ENCODE measurements at regions not wholly inside any gene's neighbourhood (a gene's known extent, or its start where the extent isn't known, plus 50 kb on each side); places are given as distances from the start of the nearest gene placed in this dataset.
"Not testable (repeated sequence)": the region's sequence is repeated elsewhere in the genome, so short reads cannot be mapped to it uniquely, and the experiment has no call there.

- Histone ChIP-seq H3K4me2 (ENCODE audit: low read length) (no peak overlapping the region), H3K4me3 (ENCODE audit: low read length) (no peak overlapping the region), H3K9ac (ENCODE audit: low read depth, low read length) (no peak overlapping the region), H3K27me3 (ENCODE audit: control insufficient read depth, insufficient read depth, low read length) (no peaks in the 10 kb centered on the region), H3K36me3 (ENCODE audit: insufficient read depth, low read length) (no peaks in the 10 kb centered on the region), H3K4me1 (ENCODE audit: control insufficient read depth, insufficient read depth, low read length) (peaks cover 33% of the 10 kb centered on the region), H3K9me3 (replicated peaks; ENCODE audit: low read length) (no peaks in the 10 kb centered on the region)
Measured at GRCh38 chr21:28418726-28419514, 573.8 kb downstream of the LTN1 start.

- Histone ChIP-seq H3K4me3 (ENCODE audit: low read length) (no peak overlapping the region), H3K9me3 (replicated peaks; ENCODE audit: low read length) (no peaks in the 10 kb centered on the region), H3K36me3 (ENCODE audit: insufficient read depth, low read length) (no peaks in the 10 kb centered on the region), H3K27me3 (ENCODE audit: control insufficient read depth, insufficient read depth, low read length) (no peaks in the 10 kb centered on the region), H3K9ac (ENCODE audit: low read depth, low read length) (no peak overlapping the region), H3K4me1 (ENCODE audit: control insufficient read depth, insufficient read depth, low read length) (no peaks in the 10 kb centered on the region), H3K4me2 (ENCODE audit: low read length) (no peak overlapping the region)
Measured at GRCh38 chr21:28410256-28410655, 582.4 kb downstream of the LTN1 start.

- Histone ChIP-seq H3K4me1 (ENCODE audit: control insufficient read depth, insufficient read depth, low read length) (peaks cover 3% of the 10 kb centered on the region), H3K27me3 (ENCODE audit: control insufficient read depth, insufficient read depth, low read length) (no peaks in the 10 kb centered on the region), H3K36me3 (ENCODE audit: insufficient read depth, low read length) (no peaks in the 10 kb centered on the region), H3K9me3 (replicated peaks; ENCODE audit: low read length) (peaks cover 3% of the 10 kb centered on the region), H3K9ac (ENCODE audit: low read depth, low read length) (no peak overlapping the region), H3K4me2 (ENCODE audit: low read length) (no peak overlapping the region), H3K4me3 (ENCODE audit: low read length) (no peak overlapping the region)
Measured at GRCh38 chr21:28402616-28402989, 590.1 kb downstream of the LTN1 start.

GRCh38 chr21:28397040-28397439 lies 595.6 kb downstream of the LTN1 start:
- H3K4me2 ChIP-seq (ENCODE audit: low read length) = no peak overlapping the region
- H3K9me3 ChIP-seq (replicated peaks; ENCODE audit: low read length) = peaks cover 3% of the 10 kb centered on the region
- H3K9ac ChIP-seq (ENCODE audit: low read depth, low read length) = no peak overlapping the region
- H3K27me3 ChIP-seq (ENCODE audit: control insufficient read depth, insufficient read depth, low read length) = no peaks in the 10 kb centered on the region
- no peaks in the 10 kb centered on the region for H3K4me1 ChIP-seq (ENCODE audit: control insufficient read depth, insufficient read depth, low read length)
- no peaks in the 10 kb centered on the region for H3K36me3 ChIP-seq (ENCODE audit: insufficient read depth, low read length)
- no peak overlapping the region for H3K4me3 ChIP-seq (ENCODE audit: low read length)

GRCh38 chr21:28396421-28396820 lies 596.3 kb downstream of the LTN1 start:
- Histone ChIP-seq H3K27me3 (ENCODE audit: control insufficient read depth, insufficient read depth, low read length) (no peaks in the 10 kb centered on the region), H3K4me3 (ENCODE audit: low read length) (no peak overlapping the region), H3K4me1 (ENCODE audit: control insufficient read depth, insufficient read depth, low read length) (no peaks in the 10 kb centered on the region), H3K4me2 (ENCODE audit: low read length) (no peak overlapping the region), H3K36me3 (ENCODE audit: insufficient read depth, low read length) (no peaks in the 10 kb centered on the region), H3K9me3 (replicated peaks; ENCODE audit: low read length) (peaks cover 3% of the 10 kb centered on the region), H3K9ac (ENCODE audit: low read depth, low read length) (no peak overlapping the region)

GRCh38 chr21:28393279-28393678 lies 599.4 kb downstream of the LTN1 start:
- Histone ChIP-seq H3K4me3 (ENCODE audit: low read length) (no peak overlapping the region), H3K9me3 (replicated peaks; ENCODE audit: low read length) (no peaks in the 10 kb centered on the region), H3K27me3 (ENCODE audit: control insufficient read depth, insufficient read depth, low read length) (no peaks in the 10 kb centered on the region), H3K9ac (ENCODE audit: low read depth, low read length) (no peak overlapping the region), H3K36me3 (ENCODE audit: insufficient read depth, low read length) (no peaks in the 10 kb centered on the region), H3K4me2 (ENCODE audit: low read length) (no peak overlapping the region), H3K4me1 (ENCODE audit: control insufficient read depth, insufficient read depth, low read length) (no peaks in the 10 kb centered on the region)

- no peak overlapping the region for H3K4me2 ChIP-seq (ENCODE audit: low read length)
- H3K27me3 ChIP-seq (ENCODE audit: control insufficient read depth, insufficient read depth, low read length) = no peaks in the 10 kb centered on the region
- H3K4me1 ChIP-seq (ENCODE audit: control insufficient read depth, insufficient read depth, low read length) = no peaks in the 10 kb centered on the region
- H3K9me3 ChIP-seq (replicated peaks; ENCODE audit: low read length) = no peaks in the 10 kb centered on the region
- no peak overlapping the region for H3K4me3 ChIP-seq (ENCODE audit: low read length)
- no peaks in the 10 kb centered on the region for H3K36me3 ChIP-seq (ENCODE audit: insufficient read depth, low read length)
- no peak overlapping the region for H3K9ac ChIP-seq (ENCODE audit: low read depth, low read length)
Measured at GRCh38 chr21:28391938-28392849, 600.5 kb downstream of the LTN1 start.

- Histone ChIP-seq H3K9me3 (replicated peaks; ENCODE audit: low read length) (no peaks in the 10 kb centered on the region), H3K36me3 (ENCODE audit: insufficient read depth, low read length) (no peaks in the 10 kb centered on the region), H3K27me3 (ENCODE audit: control insufficient read depth, insufficient read depth, low read length) (no peaks in the 10 kb centered on the region), H3K4me3 (ENCODE audit: low read length) (no peak overlapping the region), H3K4me2 (ENCODE audit: low read length) (no peak overlapping the region), H3K9ac (ENCODE audit: low read depth, low read length) (no peak overlapping the region), H3K4me1 (ENCODE audit: control insufficient read depth, insufficient read depth, low read length) (no peaks in the 10 kb centered on the region)
Measured at GRCh38 chr21:28387220-28387619, 605.5 kb downstream of the LTN1 start.

GRCh38 chr21:28385845-28386244 lies 606.8 kb downstream of the LTN1 start:
- H3K27me3 ChIP-seq (ENCODE audit: control insufficient read depth, insufficient read depth, low read length) = no peaks in the 10 kb centered on the region

GRCh38 chr21:28381000-28381745 lies 611.5 kb downstream of the LTN1 start:
- not testable (repeated sequence) for H3K4me1 ChIP-seq (ENCODE audit: control insufficient read depth, insufficient read depth, low read length); H3K4me2 ChIP-seq (ENCODE audit: low read length); H3K27me3 ChIP-seq (ENCODE audit: control insufficient read depth, insufficient read depth, low read length); H3K9ac ChIP-seq (ENCODE audit: low read depth, low read length); H3K36me3 ChIP-seq (ENCODE audit: insufficient read depth, low read length); H3K9me3 ChIP-seq (replicated peaks; ENCODE audit: low read length); H3K4me3 ChIP-seq (ENCODE audit: low read length)

More at GRCh38 chr21:28385845-28386244, 606.8 kb downstream of the LTN1 start:
- no peaks in the 10 kb centered on the region for H3K4me1 ChIP-seq (ENCODE audit: control insufficient read depth, insufficient read depth, low read length)
- no peaks in the 10 kb centered on the region for H3K9me3 ChIP-seq (replicated peaks; ENCODE audit: low read length)
- H3K4me3 ChIP-seq (ENCODE audit: low read length) = no peak overlapping the region
- H3K4me2 ChIP-seq (ENCODE audit: low read length) = no peak overlapping the region
- no peak overlapping the region for H3K9ac ChIP-seq (ENCODE audit: low read depth, low read length)
- H3K36me3 ChIP-seq (ENCODE audit: insufficient read depth, low read length) = no peaks in the 10 kb centered on the region

- Histone ChIP-seq H3K9ac (ENCODE audit: low read depth, low read length) (no peak overlapping the region), H3K4me2 (ENCODE audit: low read length) (no peak overlapping the region), H3K4me1 (ENCODE audit: control insufficient read depth, insufficient read depth, low read length) (peaks cover 10% of the 10 kb centered on the region)
Measured at GRCh38 chr21:28380241-28380640, 612.4 kb downstream of the LTN1 start.

More at GRCh38 chr21:28380241-28380640, 612.4 kb downstream of the LTN1 start:
- H3K36me3 ChIP-seq (ENCODE audit: insufficient read depth, low read length) = no peaks in the 10 kb centered on the region
- no peaks in the 10 kb centered on the region for H3K27me3 ChIP-seq (ENCODE audit: control insufficient read depth, insufficient read depth, low read length)
- no peaks in the 10 kb centered on the region for H3K9me3 ChIP-seq (replicated peaks; ENCODE audit: low read length)
- H3K4me3 ChIP-seq (ENCODE audit: low read length) = no peak overlapping the region

All from skeletal muscle satellite cell (primary cell).